CD14-positive monocyte (primary cell): ENCODE measurements at regions not wholly inside any gene's neighbourhood (a gene's known extent, or its start where the extent isn't known, plus 50 kb on each side); places are given as distances from the start of the nearest gene placed in this dataset.

ENCODE experiments used
- DNase-seq, 3 donors: peaks; one replicate each; pipeline ENCODE4 v3.0.0-alpha.2; 2011 to 2022
- H2AFZ ChIP-seq: 2 replicates; pipeline ENCODE4 v1.6.0; 2012; ENCODE audit warnings: mild to moderate bottlenecking, low read depth, low read length, inconsistent platforms; ENCODE audit not compliant: insufficient read depth, poor library complexity, severe bottlenecking
- H3K27ac ChIP-seq, 2 donors: 1 replicate in 1 of 2; 2 replicates in 1 of 2; pipeline ENCODE4 v1.5.1; 2012 to 2013; ENCODE audit warnings: low read length in 2 of 2, control low read depth in 1 of 2, inconsistent platforms in 1 of 2, low read depth in 1 of 2, mild to moderate bottlenecking in 1 of 2
- H3K27me3 ChIP-seq, 2 donors: one replicate each; pipeline versions ENCODE4 v1.6.0 to v1.6.1; 2011 to 2013; ENCODE audit warnings: low read length in 2 of 2; ENCODE audit not compliant: control insufficient read depth in 2 of 2, insufficient read depth in 2 of 2
- H3K36me3 ChIP-seq, 2 donors: replicated peaks in 1 of 2; 1 replicate in 1 of 2; 2 replicates in 1 of 2; pipeline versions ENCODE4 v1.5.1 to v1.6.1; 2012 to 2013; ENCODE audit warnings: low read length in 2 of 2, control low read depth in 1 of 2, inconsistent platforms in 1 of 2, mild to moderate bottlenecking in 1 of 2; ENCODE audit not compliant: insufficient read depth in 2 of 2, control insufficient read depth in 1 of 2
- H3K4me1 ChIP-seq, 2 donors: 1 replicate in 1 of 2; 2 replicates in 1 of 2; pipeline versions ENCODE4 v1.5.1 to v1.6.1; 2012 to 2013; ENCODE audit warnings: low read length in 2 of 2, control low read depth in 1 of 2, inconsistent platforms in 1 of 2, mild to moderate bottlenecking in 1 of 2, moderate library complexity in 1 of 2; ENCODE audit not compliant: insufficient read depth in 2 of 2, control insufficient read depth in 1 of 2
- H3K4me2 ChIP-seq: replicated peaks from 2 replicates; pipeline ENCODE3; 2012; ENCODE audit warnings: low read length, moderate library complexity, mild to moderate bottlenecking; ENCODE audit not compliant: poor library complexity, severe bottlenecking; ENCODE audit errors: extremely low read depth
- H3K4me3 ChIP-seq, 3 experiments: fragments of 200-600 bp in 1 of 3; sonication (generic) in 1 of 3; replicated peaks in 1 of 3; 1 replicate in 2 of 3; 2 replicates in 1 of 3; pipeline ENCODE4 v1.5.1; 2011 to 2013; ENCODE audit warnings: low read length in 3 of 3, mild to moderate bottlenecking in 3 of 3, control low read depth in 2 of 3, low read depth in 2 of 3, inconsistent platforms in 1 of 3, moderate library complexity in 1 of 3
- H3K79me2 ChIP-seq: 2 replicates; pipeline ENCODE4 v1.6.0; 2012; ENCODE audit warnings: mild to moderate bottlenecking, control low read depth, inconsistent platforms, low read length, moderate library complexity; ENCODE audit not compliant: insufficient read depth
- H3K9ac ChIP-seq: 2 replicates; pipeline ENCODE4 v1.6.0; 2017; ENCODE audit warnings: low read length, mild to moderate bottlenecking; ENCODE audit not compliant: insufficient read depth, poor library complexity, severe bottlenecking
- H3K9me3 ChIP-seq, 2 donors: replicated peaks in 1 of 2; 1 replicate in 1 of 2; 2 replicates in 1 of 2; pipeline versions ENCODE4 v1.5.1 to v1.6.1; 2012 to 2013; ENCODE audit warnings: low read length in 2 of 2, control low read depth in 1 of 2; ENCODE audit not compliant: control insufficient read depth in 1 of 2, insufficient read depth in 1 of 2
- H4K20me1 ChIP-seq: 2 replicates; pipeline ENCODE4 v1.6.0; 2012; ENCODE audit warnings: mild to moderate bottlenecking, low read length, control low read depth, moderate library complexity; ENCODE audit not compliant: insufficient read depth
- H3K27ac Mint-ChIP-seq, 7 donors: one replicate each; pipeline ENCODE4 v1.8.0; 2020; ENCODE audit warnings: mild to moderate bottlenecking in 7 of 7, mixed read lengths in 7 of 7, moderate library complexity in 6 of 7, inconsistent platforms in 2 of 7
- H3K27me3 Mint-ChIP-seq, 3 donors: one replicate each; pipeline ENCODE4 v1.8.0; 2021 to 2022; ENCODE audit warnings: low read depth in 3 of 3, mild to moderate bottlenecking in 3 of 3, mixed read lengths in 3 of 3, moderate library complexity in 3 of 3, inconsistent platforms in 1 of 3
- H3K36me3 Mint-ChIP-seq, 2 donors: one replicate each; pipeline ENCODE4 v1.8.0; 2020; ENCODE audit warnings: mixed read lengths in 2 of 2, inconsistent platforms in 1 of 2, mild to moderate bottlenecking in 1 of 2
- H3K4me1 Mint-ChIP-seq: one replicate; pipeline ENCODE4 v1.8.0; 2020; ENCODE audit warnings: mild to moderate bottlenecking, mixed read lengths
- H3K4me3 Mint-ChIP-seq, 2 donors: one replicate each; pipeline ENCODE4 v1.8.0; 2020; ENCODE audit warnings: mild to moderate bottlenecking in 2 of 2, mixed read lengths in 2 of 2, moderate library complexity in 1 of 2
- H3K9me3 Mint-ChIP-seq, 7 donors: one replicate each; pipeline ENCODE4 v1.8.0; 2020 to 2022; ENCODE audit warnings: mixed read lengths in 7 of 7, mild to moderate bottlenecking in 6 of 7, moderate library complexity in 6 of 7, inconsistent platforms in 2 of 7
- CTCF ChIP-seq: fragments of 200-600 bp; IDR thresholded peaks from one replicate; pipeline ENCODE4 v1.8.0; 2022; ENCODE audit warnings: antibody characterized with exemption, mild to moderate bottlenecking
- WGBS: methylation state at CpG from one replicate; pipeline ENCODE4 v1.1.5; 2013; ENCODE audit warnings: missing lambda C conversion rate; ENCODE audit not compliant: insufficient coverage; 5-methylcytosine and 5-hydroxymethylcytosine counted together
- intact Hi-C, 2 donors: fragments of 100-400 bp; cut with micrococcal nuclease; formaldehyde crosslinking; loops; one replicate each; pipeline versions ENCODE4 v1.15.0 to v1.15.1; 2023

DNA sequence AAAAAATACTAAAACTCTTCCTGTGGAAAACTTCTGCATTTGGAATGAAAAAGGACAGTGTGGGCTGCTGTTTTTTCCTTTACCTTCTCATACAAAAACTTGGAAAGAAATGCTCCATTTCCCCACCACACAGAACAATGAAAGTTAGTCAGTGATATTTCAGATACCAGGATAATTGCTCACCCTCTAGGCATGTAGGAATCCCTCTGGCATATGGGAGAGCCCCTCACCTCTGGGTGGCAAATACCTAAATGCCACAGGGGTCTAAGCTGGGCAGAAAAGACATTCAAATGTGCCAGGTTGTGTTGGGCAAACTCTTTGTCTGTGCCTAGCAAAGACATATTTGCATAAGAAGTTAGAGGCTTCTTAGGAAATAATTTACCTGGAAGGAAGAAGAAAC is 560.3 kb upstream of the NR2F2 start:
- Histone ChIP-seq H3K4me1 (no peaks in the 10 kb centered on the region), H3K4me3 (no peak overlapping the region), H3K9ac (no peak overlapping the region), H2AFZ (no peak overlapping the region), H3K9me3 (peaks cover 0 to 3% of the 10 kb centered on the region in 2 donors), H4K20me1 (no peaks in the 10 kb centered on the region), H3K27ac (no peak overlapping the region), H3K27me3 (no peaks in the 10 kb centered on the region), H3K79me2 (no peaks in the 10 kb centered on the region), H3K4me2 (no peak overlapping the region), H3K36me3 (no peaks in the 10 kb centered on the region)
- no peak for DNase-seq
- intact Hi-C loops, result no loop called here
- peaks cover 0 to 2% (median 0%) of the 10 kb centered on the region in 3 donors for H3K27me3 Mint-ChIP-seq
- no peak overlapping the region for H3K27ac Mint-ChIP-seq
- no peak overlapping the region for H3K4me3 Mint-ChIP-seq
- H3K4me1 Mint-ChIP-seq, result no peaks in the 10 kb centered on the region
- H3K9me3 Mint-ChIP-seq, result peaks cover 0 to 8% (median 2%) of the 10 kb centered on the region in 7 donors
- no peak for TF ChIP-seq CTCF
- no peaks in the 10 kb centered on the region for H3K36me3 Mint-ChIP-seq

DNA sequence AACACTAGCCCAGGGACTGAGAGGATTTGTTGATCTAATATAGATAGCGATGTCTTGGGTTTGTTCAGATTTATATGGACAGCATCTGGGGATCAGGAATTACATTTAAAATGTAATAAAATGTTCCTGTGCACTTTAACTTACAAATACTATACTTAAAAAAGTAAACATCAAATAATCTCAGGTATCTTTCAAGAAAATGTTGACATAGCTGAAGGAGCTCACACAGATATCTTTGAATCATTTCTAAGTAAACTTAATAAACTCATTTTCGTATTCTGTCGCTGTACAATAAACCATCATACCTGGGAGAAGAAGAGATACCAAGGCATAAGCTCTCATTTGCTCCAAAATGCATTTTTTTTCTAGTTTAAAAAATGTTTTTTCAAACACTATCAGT is 557.5 kb upstream of the NR2F2 start:
- Histone ChIP-seq H3K27ac (no peak overlapping the region), H3K4me2 (no peak overlapping the region), H3K4me3 (no peak overlapping the region), H4K20me1 (no peaks in the 10 kb centered on the region), H3K27me3 (no peaks in the 10 kb centered on the region), H3K4me1 (no peaks in the 10 kb centered on the region), H3K9me3 (peaks cover 0 to 3% of the 10 kb centered on the region in 2 donors), H3K9ac (no peak overlapping the region), H3K79me2 (no peaks in the 10 kb centered on the region), H2AFZ (no peak overlapping the region), H3K36me3 (no peaks in the 10 kb centered on the region)
- H3K9me3 Mint-ChIP-seq, result peaks cover 0 to 5% (median under 1%) of the 10 kb centered on the region in 7 donors
- intact Hi-C loops, result no loop called here
- 30% methylated on average over 2 of the region's 3 CpGs for WGBS
- no peak for TF ChIP-seq CTCF
- no peaks in the 10 kb centered on the region for H3K4me1 Mint-ChIP-seq
- no peak overlapping the region for H3K4me3 Mint-ChIP-seq
- H3K27me3 Mint-ChIP-seq, result peaks cover 0 to 2% (median 0%) of the 10 kb centered on the region in 3 donors
- no peak overlapping the region for H3K27ac Mint-ChIP-seq
- no peak for DNase-seq
- H3K36me3 Mint-ChIP-seq, result no peaks in the 10 kb centered on the region
